ENCODE measurements at regions not wholly inside any gene's neighbourhood (a gene's known extent, or its start where the extent isn't known, plus 50 kb on each side); places are given as distances from the start of the nearest gene placed in this dataset.

DNA sequence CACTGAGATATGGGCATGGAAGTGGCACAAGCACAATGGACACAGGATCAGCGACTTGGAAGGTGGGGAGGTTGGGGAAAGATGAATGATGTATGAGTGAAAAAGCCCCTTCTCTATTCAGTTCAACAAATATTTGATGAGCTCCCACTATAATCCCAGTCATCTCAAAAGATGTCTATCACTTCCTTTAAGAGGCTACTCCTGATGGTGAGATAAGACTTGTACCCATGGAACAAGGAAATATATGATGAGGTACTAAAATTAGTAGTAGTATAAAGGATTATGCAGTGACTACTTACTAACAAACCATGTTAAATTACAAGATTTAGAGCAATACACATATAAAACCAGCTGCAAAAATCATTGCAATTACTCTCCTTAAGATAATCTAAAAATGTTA, 107.8 kb upstream of the COL5A2 start:
- Histone ChIP-seq H3K27me3 (no peaks in the 10 kb centered on the region), H3K4me3 (no peak overlapping the region), H3K36me3 (no peaks in the 10 kb centered on the region), H3K4me1 (peaks cover 0 to 19% (median 0%) of the 10 kb centered on the region in 12 donors), H3K9me3 (peaks cover 0 to 10% (median 0%) of the 10 kb centered on the region in 12 donors), H3K27ac (no peak overlapping the region)
- TF ChIP-seq, protein P1, sequence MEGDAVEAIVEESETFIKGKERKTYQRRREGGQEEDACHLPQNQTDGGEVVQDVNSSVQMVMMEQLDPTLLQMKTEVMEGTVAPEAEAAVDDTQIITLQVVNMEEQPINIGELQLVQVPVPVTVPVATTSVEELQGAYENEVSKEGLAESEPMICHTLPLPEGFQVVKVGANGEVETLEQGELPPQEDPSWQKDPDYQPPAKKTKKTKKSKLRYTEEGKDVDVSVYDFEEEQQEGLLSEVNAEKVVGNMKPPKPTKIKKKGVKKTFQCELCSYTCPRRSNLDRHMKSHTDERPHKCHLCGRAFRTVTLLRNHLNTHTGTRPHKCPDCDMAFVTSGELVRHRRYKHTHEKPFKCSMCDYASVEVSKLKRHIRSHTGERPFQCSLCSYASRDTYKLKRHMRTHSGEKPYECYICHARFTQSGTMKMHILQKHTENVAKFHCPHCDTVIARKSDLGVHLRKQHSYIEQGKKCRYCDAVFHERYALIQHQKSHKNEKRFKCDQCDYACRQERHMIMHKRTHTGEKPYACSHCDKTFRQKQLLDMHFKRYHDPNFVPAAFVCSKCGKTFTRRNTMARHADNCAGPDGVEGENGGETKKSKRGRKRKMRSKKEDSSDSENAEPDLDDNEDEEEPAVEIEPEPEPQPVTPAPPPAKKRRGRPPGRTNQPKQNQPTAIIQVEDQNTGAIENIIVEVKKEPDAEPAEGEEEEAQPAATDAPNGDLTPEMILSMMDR (IDR thresholded peaks at IDR 0.05) = no peak
- no peak for TF ChIP-seq POLR2A (IDR thresholded peaks at IDR 0.05)
- WGBS, 4 donors = 79 to 86% (median 80%) methylated on average over 1 of the region's 1 CpG
- intact Hi-C loops (cut with DNase I) = loop anchor here (2.0 to 10.0 kb wide), 9 partner anchors 113 to 763 kb away; partner anchors contain the start of gene COL5A2 (in 2 of the 10)
- no peak for ATAC-seq
- DNase-seq = no peak

DNA sequence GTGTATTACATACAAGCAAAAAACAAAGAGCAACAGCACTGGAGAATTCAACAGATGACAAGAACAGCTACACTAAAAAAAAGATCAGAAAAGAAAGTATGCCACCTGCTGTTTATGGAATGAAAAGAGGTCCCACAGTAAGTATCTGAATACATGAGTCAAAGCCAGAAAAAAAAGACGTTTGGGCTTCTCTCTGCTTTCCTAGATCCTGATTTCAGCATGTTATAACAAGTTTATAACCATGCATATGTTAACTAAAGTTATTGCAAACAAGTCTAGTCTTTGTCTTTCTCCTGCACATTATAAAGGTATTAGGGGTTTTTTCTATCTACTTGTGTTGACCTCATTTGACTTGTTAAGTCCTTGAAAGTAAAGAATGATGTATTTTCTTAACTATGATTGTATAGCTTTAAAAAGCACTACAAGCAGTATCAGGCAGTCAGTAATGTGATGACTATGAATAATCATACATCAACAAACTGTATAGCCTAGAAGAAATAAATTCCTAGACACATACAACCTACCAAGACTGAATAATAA, 108.5 kb upstream of the COL5A2 start:
- ATAC-seq = peak in 3 of 4 donors; percentile 44 to 66 (median 62)
- 2 to 7% (median 7%) methylated on average over 1 of the region's 1 CpG for WGBS, 4 donors
- no peak for DNase-seq
- peaks cover 0 to 10% (median 0%) of the 10 kb centered on the region in 12 donors for H3K9me3 ChIP-seq
- intact Hi-C loops (cut with DNase I) = loop anchor here (2.0 to 10.0 kb wide), 9 partner anchors 113 to 763 kb away; partner anchors contain the start of gene COL5A2 (in 2 of the 10)
- H3K27ac ChIP-seq = no peak overlapping the region
- no peaks in the 10 kb centered on the region for H3K27me3 ChIP-seq
- H3K4me3 ChIP-seq = no peak overlapping the region
- H3K4me1 ChIP-seq = peaks cover 0 to 19% (median 0%) of the 10 kb centered on the region in 12 donors
- no peak for TF ChIP-seq POLR2A (IDR thresholded peaks at IDR 0.05)
- TF ChIP-seq, protein P1 (IDR thresholded peaks at IDR 0.05) = peak in 10 of 12 donors; percentile 8 to 65 (median 52)
- H3K36me3 ChIP-seq = no peaks in the 10 kb centered on the region

DNA sequence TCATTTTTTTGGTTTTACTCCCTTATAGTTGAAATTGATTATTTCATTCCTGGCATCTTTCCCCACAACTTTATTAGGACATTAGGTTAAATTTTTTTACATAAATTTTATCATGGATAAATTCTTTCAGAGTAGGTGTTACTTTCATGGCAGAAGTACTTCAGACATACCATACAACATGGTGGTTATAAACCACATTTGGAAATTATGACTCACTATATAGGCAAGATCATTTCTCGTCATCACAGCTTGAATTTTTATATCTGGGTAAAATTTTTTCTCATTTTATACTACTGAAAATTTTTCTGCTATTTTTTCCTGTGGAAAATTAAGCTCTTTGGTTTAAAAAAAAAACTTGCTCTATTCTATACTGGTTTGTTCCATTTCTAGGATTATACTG, 111.9 kb upstream of the COL5A2 start:
- no peak overlapping the region for H3K27ac ChIP-seq
- no peak overlapping the region for H3K4me3 ChIP-seq
- WGBS, 4 donors = 90 to 97% (median 93%) methylated on average over 1 of the region's 1 CpG
- peaks cover 0 to 9% (median 0%) of the 10 kb centered on the region in 12 donors for H3K4me1 ChIP-seq
- TF ChIP-seq POLR2A (IDR thresholded peaks at IDR 0.05) = no peak
- TF ChIP-seq, protein P1 (IDR thresholded peaks at IDR 0.05) = no peak
- peaks cover 0 to 17% (median 0%) of the 10 kb centered on the region in 12 donors for H3K9me3 ChIP-seq
- no peaks in the 10 kb centered on the region for H3K27me3 ChIP-seq
- no peaks in the 10 kb centered on the region for H3K36me3 ChIP-seq
- DNase-seq (no peak), ATAC-seq (no peak)
- intact Hi-C loops (cut with DNase I) = no loop called here

DNA sequence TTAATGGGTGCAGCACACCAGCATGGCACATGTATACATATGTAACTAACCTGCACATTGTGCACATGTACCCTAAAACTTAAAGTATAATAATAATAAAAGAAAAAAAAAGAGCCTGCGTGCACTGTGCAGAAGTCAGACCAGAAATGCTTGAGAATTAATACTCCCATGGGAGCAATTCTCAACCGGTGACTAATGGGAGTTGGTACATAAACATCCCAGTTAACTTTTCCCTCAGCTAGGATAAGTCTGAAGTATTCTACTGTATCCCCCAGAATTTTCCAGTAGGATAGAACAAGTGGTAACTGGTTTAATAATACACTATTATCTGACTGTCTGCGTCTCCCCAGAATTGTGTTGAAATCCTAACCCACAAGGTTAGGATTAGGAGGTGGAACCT, 113.6 kb upstream of the COL5A2 start:
- Histone ChIP-seq H3K27ac (no peak overlapping the region), H3K4me1 (no peaks in the 10 kb centered on the region), H3K4me3 (no peak overlapping the region), H3K27me3 (no peaks in the 10 kb centered on the region), H3K36me3 (no peaks in the 10 kb centered on the region), H3K9me3 (peaks cover 0 to 19% (median 0%) of the 10 kb centered on the region in 12 donors)
- no peak for DNase-seq
- 74 to 86% (median 83%) methylated on average over 3 of the region's 3 CpGs for WGBS, 4 donors
- no peak for ATAC-seq
- TF ChIP-seq POLR2A (IDR thresholded peaks at IDR 0.05) = no peak
- TF ChIP-seq, protein P1 (IDR thresholded peaks at IDR 0.05) = no peak
- intact Hi-C loops (cut with DNase I) = no loop called here

Measured in heart left ventricle (tissue), 16 donors.